ENCODE measurements at regions not wholly inside any gene's neighbourhood (a gene's known extent, or its start where the extent isn't known, plus 50 kb on each side); places are given as distances from the start of the nearest gene placed in this dataset.
A peak's percentile ranks its signal among the peaks of the same experiment; 100 is the strongest.

DNA sequence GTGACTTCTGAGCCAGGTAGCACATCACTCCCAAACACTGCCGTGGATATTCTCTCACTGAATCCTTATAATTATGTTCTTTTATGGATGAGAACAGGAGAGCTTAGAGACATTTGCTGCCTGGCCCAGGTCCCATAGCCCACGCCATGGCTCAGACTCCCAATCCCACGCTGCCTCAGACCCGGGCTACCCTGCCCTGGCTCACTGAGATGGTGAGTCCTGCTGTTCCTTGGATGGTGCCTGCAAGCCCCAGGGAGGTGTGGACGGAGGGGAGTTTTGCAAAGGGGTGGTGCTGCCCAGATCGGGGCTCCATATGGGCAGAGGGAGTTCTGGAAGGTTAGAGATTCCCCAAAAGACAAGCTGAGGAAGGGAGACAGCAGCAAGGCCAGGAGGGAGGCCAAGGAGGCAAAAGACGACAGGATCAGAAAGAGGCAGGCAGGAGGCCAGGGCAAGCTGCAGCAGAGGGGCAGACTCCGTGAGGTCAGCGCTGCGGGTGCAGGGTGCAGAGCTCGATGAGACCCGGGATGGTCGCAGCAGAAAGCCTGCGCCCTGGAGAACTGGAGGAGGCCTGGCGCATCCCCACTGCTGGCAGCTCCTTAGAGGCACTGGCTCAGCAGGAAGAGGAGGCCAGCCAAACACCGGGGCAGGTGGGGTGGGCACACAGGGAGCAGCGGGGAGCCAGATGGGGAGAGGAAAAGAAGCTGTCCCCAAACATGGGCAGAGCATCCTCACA is 95.7 kb upstream of the ALDH1A3 start:
- no peak for DNase-seq (ENCODE audit: low read depth)

DNA sequence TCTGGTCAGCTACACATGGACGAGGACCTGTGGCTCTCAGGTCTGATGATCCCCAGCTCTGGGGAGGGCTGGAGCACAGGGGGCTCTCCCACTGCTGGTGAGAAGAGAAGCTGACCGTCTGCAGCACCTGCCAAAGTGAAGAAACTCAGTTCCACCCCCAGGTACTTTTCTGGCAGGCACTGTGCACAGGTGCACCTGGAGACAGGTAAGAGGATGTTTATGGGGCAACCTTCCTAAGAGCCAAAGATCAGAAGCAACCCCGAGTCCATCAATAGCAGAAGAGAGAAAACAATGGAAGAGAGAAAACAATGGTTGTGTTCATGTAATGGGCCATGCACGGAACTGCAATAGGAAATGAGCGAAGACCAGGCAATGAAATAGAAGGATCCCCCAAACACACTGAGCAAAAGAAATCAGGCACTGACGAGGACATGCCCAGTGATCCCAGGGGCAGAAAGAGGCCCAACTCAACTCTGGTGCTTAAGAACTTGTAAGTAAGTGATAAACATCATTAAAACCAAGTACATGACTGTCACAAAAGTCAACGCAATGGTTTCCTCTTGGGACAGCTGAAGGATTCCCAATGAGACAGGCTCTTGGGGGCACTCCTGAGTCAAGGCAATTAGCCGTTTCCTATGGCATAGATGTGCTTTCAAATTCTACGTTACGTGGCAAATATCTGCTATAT is 95.0 kb upstream of the ALDH1A3 start:
- no peak for DNase-seq (ENCODE audit: low read depth)

- no peak for DNase-seq (ENCODE audit: low read depth)
Observed at GRCh38 chr15:100785181-100786138, 94.2 kb upstream of the ALDH1A3 start.

DNA sequence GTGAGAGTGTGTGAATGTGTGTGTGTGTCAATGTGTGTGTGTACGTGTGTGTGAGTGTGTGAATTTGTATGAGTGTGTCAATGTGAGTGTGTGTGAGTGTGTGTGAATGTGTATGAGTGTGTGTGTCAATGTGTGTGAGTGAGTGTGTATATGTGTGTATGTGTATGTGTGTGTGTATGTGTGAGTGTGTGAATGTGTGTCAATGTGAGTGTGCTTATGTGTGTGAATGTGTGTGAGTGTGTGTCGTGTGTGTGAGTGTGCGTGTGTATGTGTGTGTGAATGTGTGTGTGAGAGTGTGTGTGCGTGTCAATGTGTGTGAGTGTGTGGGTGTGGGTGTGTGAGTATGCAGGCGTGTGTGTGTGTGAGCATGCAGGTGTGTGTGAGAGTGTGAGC is 93.5 kb upstream of the ALDH1A3 start:
- DNase-seq (ENCODE audit: low read depth), result no peak

DNA sequence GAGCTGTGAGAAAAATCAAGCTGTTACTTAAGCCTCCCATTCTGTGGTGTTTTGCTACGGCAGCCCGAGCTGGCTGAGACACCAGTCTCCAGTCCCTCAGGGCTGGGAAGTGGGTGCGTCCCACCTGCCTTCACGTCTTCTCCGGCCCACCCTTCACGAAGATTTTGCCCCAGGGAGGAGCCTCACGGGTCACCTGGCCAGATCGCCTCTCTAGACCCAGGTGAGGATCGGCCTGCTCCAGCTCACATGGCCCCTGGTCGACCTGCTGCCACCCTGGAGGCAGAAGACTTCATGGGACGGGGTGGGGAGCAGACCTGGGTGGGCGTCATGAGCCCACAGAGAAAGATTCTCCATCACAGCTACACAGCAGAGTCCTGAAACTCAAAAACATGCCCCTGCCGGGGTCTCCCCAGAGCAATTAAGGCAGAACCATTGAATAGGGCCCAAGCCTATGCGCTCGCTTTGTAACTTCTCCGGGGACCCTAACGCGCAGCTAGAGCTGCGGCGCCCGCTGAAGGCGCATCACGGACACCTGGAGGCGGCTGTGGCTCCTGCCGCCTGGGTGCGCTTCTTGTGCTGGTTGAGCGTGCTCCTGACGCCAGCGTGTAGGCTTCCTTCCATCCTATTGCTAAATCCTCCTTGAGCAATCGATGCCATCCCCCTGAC is 92.6 kb upstream of the ALDH1A3 start:
- DNase-seq (ENCODE audit: low read depth), result no peak

DNA sequence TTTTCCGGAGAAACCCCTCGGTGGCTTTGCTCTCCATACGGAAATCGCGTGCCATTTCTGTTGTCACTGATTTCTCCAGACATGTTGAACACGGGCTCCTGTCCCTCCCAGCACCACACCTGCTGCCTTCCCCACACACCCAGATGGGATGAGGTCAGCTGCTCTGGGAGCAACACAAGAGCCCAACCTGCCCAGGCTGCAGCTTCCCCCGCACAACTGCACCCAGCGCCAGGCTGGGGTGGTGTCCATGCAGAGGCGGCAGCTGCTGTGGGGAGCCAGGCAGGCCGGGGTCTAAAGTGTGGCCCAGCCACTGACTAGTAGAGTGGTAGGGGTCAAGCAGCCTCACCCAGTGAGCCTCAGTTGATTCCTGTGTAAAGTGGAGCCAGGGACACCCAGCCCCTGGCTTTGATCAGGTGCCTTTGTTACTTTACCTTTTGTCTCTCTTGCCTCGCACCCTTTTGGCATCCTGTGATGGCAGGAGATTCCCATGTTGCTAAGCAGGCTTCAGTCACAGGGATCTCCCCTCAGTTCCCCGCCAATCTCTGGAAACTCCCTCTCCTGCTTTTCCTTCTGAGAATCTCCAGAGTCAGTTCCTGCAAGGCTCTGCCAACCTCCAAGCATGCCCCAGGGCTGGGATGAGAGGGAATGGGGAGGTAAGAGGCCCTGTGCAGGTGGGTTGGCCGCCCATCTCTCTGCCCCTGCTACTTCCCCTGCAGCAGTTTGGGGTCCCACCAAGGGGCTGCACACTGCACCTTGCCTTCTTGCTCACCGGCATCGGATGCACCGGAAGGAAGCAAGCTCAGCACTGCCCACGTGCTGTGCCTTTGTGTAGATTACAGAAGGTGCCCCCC is 91.8 kb upstream of the ALDH1A3 start:
- no peak for DNase-seq (ENCODE audit: low read depth)

DNA sequence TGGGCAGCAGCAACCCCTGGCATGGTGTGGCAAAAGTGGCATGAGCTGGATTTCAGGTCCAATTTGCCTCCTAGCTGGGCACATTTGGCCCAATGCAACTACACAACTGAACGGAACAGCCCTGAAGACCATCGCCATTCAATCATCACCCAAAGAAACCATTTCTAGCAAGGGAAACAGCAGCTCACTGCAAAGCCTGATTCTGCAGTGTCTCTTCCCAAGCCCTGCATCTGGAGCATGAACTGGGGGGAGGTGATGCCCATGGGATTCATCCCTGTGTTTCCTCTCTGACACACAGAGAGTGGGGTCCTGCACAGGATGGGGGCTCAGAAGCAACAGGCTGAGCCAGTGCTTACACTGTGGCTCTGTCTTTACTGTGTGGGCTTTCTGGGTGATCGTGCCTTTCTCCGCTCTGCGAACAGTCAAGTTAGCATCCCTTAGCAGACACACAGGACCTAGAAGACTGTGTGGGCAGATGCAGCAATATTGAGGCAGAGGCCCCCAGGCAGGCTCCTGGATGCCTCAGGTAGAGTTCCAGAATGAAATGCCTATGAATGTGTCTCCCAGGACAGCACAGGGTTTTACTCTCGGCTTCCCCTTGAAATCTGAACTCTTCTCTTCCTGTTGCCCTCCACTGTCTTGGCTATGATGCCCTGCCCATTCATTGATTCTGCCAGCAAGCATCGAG is 91.1 kb upstream of the ALDH1A3 start:
- no peak for DNase-seq (ENCODE audit: low read depth)

DNA sequence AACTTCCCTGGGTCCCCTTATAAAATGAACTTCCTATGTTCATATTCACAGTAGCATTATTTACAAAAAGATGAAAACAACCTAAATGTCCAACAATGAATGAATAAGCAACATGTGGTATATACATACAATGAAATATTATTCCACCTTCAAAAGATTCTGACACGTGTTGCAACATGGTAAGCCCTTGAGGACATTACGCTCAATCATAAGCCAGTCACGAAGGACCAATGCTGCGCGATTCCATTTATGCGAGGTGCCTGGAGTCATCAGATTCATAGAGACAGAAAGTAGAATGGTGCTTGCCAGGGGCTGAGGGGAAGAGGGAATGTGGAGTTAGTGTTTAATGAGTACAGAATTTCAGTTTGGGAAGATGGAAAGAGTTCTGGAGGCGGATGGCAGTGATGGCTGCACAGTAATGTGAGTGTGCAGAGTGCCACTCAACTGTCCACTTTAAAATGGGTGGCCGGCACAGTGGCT is 88.8 kb upstream of the ALDH1A3 start:
- no peak for DNase-seq (ENCODE audit: low read depth)

GRCh38 chr15:100794008-100794407 is 85.6 kb upstream of the ALDH1A3 start:
- DNase-seq (ENCODE audit: low read depth), result no peak

GRCh38 chr15:100801256-100801900 is 78.3 kb upstream of the ALDH1A3 start:
- DNase-seq (ENCODE audit: low read depth), result no peak

GRCh38 chr15:100802421-100803170 is 77.0 kb upstream of the ALDH1A3 start:
- DNase-seq (ENCODE audit: low read depth), result no peak

- no peak for DNase-seq (ENCODE audit: low read depth)
Observed at GRCh38 chr15:100803171-100803440, 76.5 kb upstream of the ALDH1A3 start.

- DNase-seq (ENCODE audit: low read depth), result no peak
Observed at GRCh38 chr15:100806157-100806556, 73.5 kb upstream of the ALDH1A3 start.

DNA sequence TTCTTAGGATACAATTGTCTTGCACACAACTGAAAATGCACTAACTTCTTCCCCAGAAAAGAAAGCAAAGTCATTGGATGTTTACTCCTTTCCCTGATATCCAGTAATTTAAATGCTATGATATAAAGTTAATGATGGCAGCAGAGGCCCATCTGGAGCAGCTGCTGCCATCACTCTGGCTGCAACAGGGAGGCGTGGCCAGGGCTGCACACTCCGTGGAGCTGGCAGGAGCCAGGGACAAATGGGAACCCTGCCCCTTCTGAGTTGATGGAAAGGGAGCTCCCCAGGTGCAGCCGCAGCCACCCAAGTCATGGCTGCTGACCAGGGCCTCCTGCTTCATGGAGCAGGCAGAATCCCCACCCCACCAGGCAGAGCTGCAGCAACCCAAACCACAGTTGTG is 72.6 kb upstream of the ALDH1A3 start:
- DNase-seq (ENCODE audit: low read depth), result no peak

DNA sequence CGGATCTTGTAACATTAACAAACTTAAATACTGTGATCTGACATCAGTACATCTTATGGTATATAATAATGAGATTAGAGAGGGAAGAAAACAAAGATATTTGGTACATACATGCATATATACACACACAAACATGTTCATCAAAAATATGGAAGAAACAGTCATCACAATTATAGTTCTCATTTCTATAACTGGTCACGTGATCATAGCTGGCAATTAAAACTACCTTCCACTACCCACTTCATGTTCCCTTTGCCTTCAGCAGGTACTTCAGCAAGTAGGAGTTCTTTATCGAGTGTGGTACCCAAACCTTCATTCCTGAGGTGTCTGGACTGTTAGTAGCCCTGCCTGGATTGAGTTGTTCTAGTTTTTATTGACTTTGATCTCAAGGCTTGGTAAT is 70.9 kb upstream of the ALDH1A3 start:
- DNase-seq (ENCODE audit: low read depth), result no peak

GRCh38 chr15:100809151-100809550 is 70.5 kb upstream of the ALDH1A3 start:
- peak; percentile 66 for DNase-seq (ENCODE audit: low read depth)

DNA sequence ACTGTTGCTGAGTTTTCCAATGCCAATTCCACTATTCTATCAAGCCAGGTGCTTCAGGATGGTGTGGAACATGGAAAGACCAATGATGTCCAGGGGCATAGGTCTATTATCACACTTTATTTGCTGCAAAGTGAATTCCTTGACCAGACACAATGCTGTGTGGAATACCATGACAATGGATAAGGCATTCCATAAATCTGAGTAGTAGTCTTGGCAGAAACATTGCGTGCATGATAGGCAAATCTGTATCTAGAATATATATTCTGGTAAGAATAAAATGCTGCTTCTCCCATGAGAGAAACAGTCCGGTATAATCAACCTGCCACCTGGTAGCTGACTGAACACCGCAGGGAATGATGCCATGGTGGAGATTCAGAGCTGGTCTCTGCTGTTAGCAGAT is 70.0 kb upstream of the ALDH1A3 start:
- peak; percentile 23 for DNase-seq (ENCODE audit: low read depth)

- no peak for DNase-seq (ENCODE audit: low read depth)
Observed at GRCh38 chr15:100810229-100810628, 69.4 kb upstream of the ALDH1A3 start.

- DNase-seq (ENCODE audit: low read depth), result no peak
Observed at GRCh38 chr15:100810831-100811230, 68.8 kb upstream of the ALDH1A3 start.
